K562 (cell line): ENCODE measurements at regions not wholly inside any gene's neighbourhood (a gene's known extent, or its start where the extent isn't known, plus 50 kb on each side); places are given as distances from the start of the nearest gene placed in this dataset.

Source experiments
- ATAC-seq: fragments of 200-7000 bp; cut with Tn5 transposase; 3 replicates; pipeline ENCODE4 v1.9.1; 2020; ENCODE audit warnings: moderate library complexity
- BruUV-seq: library from RNA; stranded (reverse); fragments of 400-500 nt; replicated peaks from 2 replicates; lab custom pipeline; 2021; lab: Mats Ljungman, UMichigan
- CTCF ChIA-PET: fragments of 300-600 bp; formaldehyde crosslinking; extraction: SDS; loops from one replicate; lab custom pipeline; 2021; ENCODE audit warnings: low intra/inter-chr PET ratio; lab: Yijun Ruan, JAX
- POLR2A ChIA-PET: fragments of 300-600, 350-650 bp; sonication (Branson Sonifier 250); formaldehyde crosslinking; extraction: SDS; loops from one replicate; lab custom pipeline; 2021; ENCODE audit warnings: antibody characterized with exemption, inconsistent platforms; lab: Yijun Ruan, JAX
- DNase-seq, 4 experiments: peaks; one replicate each; pipeline versions ENCODE4 v3.0.0 to v3.0.0-alpha.2; 2011 to 2018; ENCODE audit warnings: low spot score in 3 of 4, mixed read lengths in 3 of 4; ENCODE audit errors: extremely low read depth in 1 of 4
- FAIRE-seq: peaks from 2 replicates; lab custom pipeline; 2011; peaks lifted over from hg19 to GRCh38; lab: Jason Lieb, UNC
- H2AFZ ChIP-seq: 2 replicates; pipeline ENCODE4 v1.6.0; 2011; ENCODE audit warnings: low read depth, low read length, control low read depth, inconsistent platforms
- H3K27ac ChIP-seq: fragments of 200-600 bp; 3 replicates; pipeline ENCODE4 v1.8.0; 2011; ENCODE audit warnings: low read depth, mild to moderate bottlenecking, control low read depth, inconsistent platforms, low read length, moderate library complexity, mixed read lengths; ENCODE audit errors: extremely low read depth
- H3K27me3 ChIP-seq, 2 experiments: fragments of 300-600 bp in 1 of 2; 2 replicates in 1 of 2; 3 replicates in 1 of 2; pipeline versions ENCODE4 v1.6.0 to v1.8.0; 2011; ENCODE audit warnings: inconsistent platforms in 2 of 2, low read length in 2 of 2, mild to moderate bottlenecking in 1 of 2, mixed read lengths in 1 of 2, moderate library complexity in 1 of 2; ENCODE audit not compliant: control insufficient read depth in 2 of 2, insufficient read depth in 2 of 2
- H3K36me3 ChIP-seq: fragments of 300-600 bp; 3 replicates; pipeline ENCODE4 v1.8.0; 2011; ENCODE audit warnings: mild to moderate bottlenecking, low read length, inconsistent platforms; ENCODE audit not compliant: control insufficient read depth, insufficient read depth
- H3K4me1 ChIP-seq, 2 experiments: fragments of 200-600 bp in 1 of 2; replicated peaks in 1 of 2; 2 replicates in 1 of 2; 3 replicates in 1 of 2; pipeline versions ENCODE4 v1.5.1 to v1.8.0; 2011; ENCODE audit warnings: inconsistent platforms in 2 of 2, low read length in 2 of 2, mild to moderate bottlenecking in 1 of 2, mixed read lengths in 1 of 2, moderate library complexity in 1 of 2; ENCODE audit not compliant: control insufficient read depth in 2 of 2, insufficient read depth in 2 of 2
- H3K4me2 ChIP-seq: 2 replicates; pipeline ENCODE4 v1.6.1; 2011; ENCODE audit warnings: low read length, control low read depth, inconsistent platforms, mixed read lengths; ENCODE audit not compliant: insufficient read depth
- H3K4me3 ChIP-seq: fragments of 200-600 bp; sonication (generic), shearing (Covaris generic); 2 replicates; pipeline ENCODE4 v1.5.1; 2016; ENCODE audit warnings: control low read depth, inconsistent platforms
- H3K79me2 ChIP-seq: fragments of 200-600 bp; 3 replicates; pipeline ENCODE4 v1.8.0; 2011; ENCODE audit warnings: low read length, inconsistent platforms; ENCODE audit not compliant: control insufficient read depth, insufficient read depth
- H3K9ac ChIP-seq, 2 experiments: 2 replicates each; pipeline versions ENCODE4 v1.6.0 to v1.6.1; 2011; ENCODE audit warnings: low read depth in 2 of 2, low read length in 2 of 2, control low read depth in 1 of 2, inconsistent platforms in 1 of 2, mild to moderate bottlenecking in 1 of 2, mixed read lengths in 1 of 2; ENCODE audit not compliant: insufficient read depth in 1 of 2
- H3K9me1 ChIP-seq: one replicate; pipeline ENCODE4 v1.6.0; 2011; ENCODE audit warnings: inconsistent platforms, mild to moderate bottlenecking, low read length, moderate library complexity; ENCODE audit not compliant: control insufficient read depth, insufficient read depth
- H3K9me3 ChIP-seq: replicated peaks from 2 replicates; pipeline ENCODE4 v1.5.1; 2011; ENCODE audit warnings: low read depth, low read length, inconsistent platforms; ENCODE audit not compliant: control insufficient read depth, insufficient read depth
- H4K20me1 ChIP-seq: replicated peaks from 2 replicates; pipeline ENCODE4 v1.6.1; 2011; ENCODE audit warnings: low read length, inconsistent platforms, mixed read lengths; ENCODE audit not compliant: control insufficient read depth, insufficient read depth
- CBX5 ChIP-seq: IDR thresholded peaks from 2 replicates; pipeline ENCODE4 v1.6.1; 2014; ENCODE audit warnings: low read depth, borderline replicate concordance
- CHD2 ChIP-seq: IDR thresholded peaks from 2 replicates; pipeline ENCODE4 v1.6.1; 2011; ENCODE audit warnings: low read depth, low read length
- CSDE1 ChIP-seq, 2 experiments: fragments of 450-650 bp; IDR thresholded peaks; 2 replicates each; pipeline ENCODE4 v1.6.1; 2016; ENCODE audit warnings: mild to moderate bottlenecking in 1 of 2
- DMBX1 ChIP-seq: fragments of 250-450 bp; sonication (Bioruptor Pico); IDR thresholded peaks from 2 replicates; pipeline ENCODE4 v1.8.0; 2022; ENCODE audit warnings: inconsistent platforms, mild to moderate bottlenecking, moderate library complexity, borderline replicate concordance
- FOXA3 ChIP-seq, 2 experiments: fragments of 450-650 bp in 1 of 2; sonication (generic) in 1 of 2; formaldehyde crosslinking; IDR thresholded peaks in 1 of 2; conservative IDR thresholded peaks in 1 of 2; 2 replicates each; pipeline versions ENCODE4 v1.4.0 to v1.8.0; 2020 to 2022; ENCODE audit warnings: mild to moderate bottlenecking in 2 of 2, missing genetic modification reagents in 1 of 2
- HNRNPL ChIP-seq: fragments of 200-400 bp; formaldehyde crosslinking; IDR thresholded peaks from 2 replicates; pipeline ENCODE4 v1.6.1; 2017; ENCODE audit warnings: low read depth, mild to moderate bottlenecking, low read length
- L3MBTL2 ChIP-seq: fragments of 450-650 bp; IDR thresholded peaks from 2 replicates; pipeline ENCODE4 v1.6.1; 2016; ENCODE audit warnings: mild to moderate bottlenecking, moderate library complexity
- MCM5 ChIP-seq: fragments of 450-650 bp; IDR thresholded peaks from 2 replicates; pipeline ENCODE4 v1.6.1; 2016; ENCODE audit warnings: low read depth
- MCM7 ChIP-seq, 2 experiments: fragments of 450-650 bp; IDR thresholded peaks; 2 replicates each; pipeline ENCODE4 v1.6.1; 2016 to 2018
- NCOR1 ChIP-seq: fragments of 450-650 bp; IDR thresholded peaks from 2 replicates; pipeline ENCODE4 v1.6.1; 2016; ENCODE audit warnings: mild to moderate bottlenecking, moderate library complexity
- RBM39 ChIP-seq: fragments of 200-400 bp; formaldehyde crosslinking; optimal IDR thresholded peaks from 2 replicates; pipeline ENCODE3; 2018; ENCODE audit warnings: low read depth, low read length
- SRSF1 ChIP-seq: fragments of 200-400 bp; formaldehyde crosslinking; IDR thresholded peaks from 2 replicates; pipeline ENCODE4 v1.6.1; 2017; ENCODE audit warnings: mild to moderate bottlenecking, low read depth, low read length, moderate library complexity
- ZBTB17 ChIP-seq: fragments of 450-650 bp; formaldehyde crosslinking; IDR thresholded peaks from 2 replicates; pipeline ENCODE4 v1.4.0; 2020; ENCODE audit warnings: mild to moderate bottlenecking
- WGBS: fragments of 100-300 bp; shearing (Covaris generic); methylation state at CpG from one replicate; pipeline ENCODE4 v1.1.6; 2016; ENCODE audit warnings: low coverage, mixed read lengths; ENCODE audit not compliant: insufficient coverage; ENCODE audit errors: missing lambda C conversion rate; 5-methylcytosine and 5-hydroxymethylcytosine counted together
- in situ Hi-C: fragments of 300-500 bp; cut with MboI; formaldehyde crosslinking; loops from 4 replicates; pipeline ENCODE4 v1.15.0; 2018; ENCODE audit warnings: inconsistent platforms, mixed read lengths
- intact Hi-C: fragments of 100-400 bp; cut with micrococcal nuclease; formaldehyde crosslinking; loops from 2 replicates; pipeline ENCODE4 v1.14.2; 2022
- TF ChIP-seq, protein P1 (sequence below), 2 experiments: fragments of 200-800 bp in 1 of 2; sonication (Bioruptor generic) in 1 of 2; sonication (generic) in 1 of 2; formaldehyde crosslinking in 1 of 2; IDR thresholded peaks in 1 of 2; conservative IDR thresholded peaks in 1 of 2; 2 replicates each; pipeline versions ENCODE4 v1.5.0 to v1.6.1; 2016 to 2020; ENCODE audit warnings: missing compliant biosample characterization in 1 of 2, missing genetic modification characterization in 1 of 2, missing genetic modification reagents in 1 of 2
- TF ChIP-seq, protein P2 (sequence below), 2 experiments: IDR thresholded peaks; 2 replicates each; pipeline ENCODE4 v1.6.1; 2011; ENCODE audit warnings: borderline replicate concordance in 1 of 2, control low read depth in 1 of 2, low read depth in 1 of 2, low read length in 1 of 2, mild to moderate bottlenecking in 1 of 2, mixed read lengths in 1 of 2, moderate library complexity in 1 of 2; ENCODE audit not compliant: insufficient read depth in 1 of 2, insufficient read length in 1 of 2, poor library complexity in 1 of 2, severe bottlenecking in 1 of 2; ENCODE audit errors: extremely low read depth in 1 of 2

DNA sequence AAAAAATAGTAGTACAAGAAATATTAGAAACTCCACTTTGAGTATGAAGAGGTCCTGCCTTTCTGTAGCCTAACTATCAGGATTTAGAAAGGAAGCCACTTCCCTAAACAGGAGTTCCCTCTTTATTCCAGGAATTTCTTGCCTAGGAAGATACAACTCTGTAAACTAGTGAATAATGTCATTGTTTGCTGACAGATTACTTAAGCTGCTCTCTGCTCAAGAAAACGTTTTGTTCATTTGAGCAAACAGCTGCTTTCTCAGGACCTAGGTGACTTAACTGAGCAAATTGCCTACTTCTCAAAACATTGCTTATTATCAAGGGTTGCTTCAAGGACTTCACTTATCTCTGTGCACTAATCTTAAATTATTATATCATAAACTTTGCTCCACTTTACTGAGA, 1419.4 kb upstream of the SLC10A2 start:
- Histone ChIP-seq H3K9me1 (no peaks in the 10 kb centered on the region), H3K9ac (no peak overlapping the region), H3K36me3 (no peaks in the 10 kb centered on the region), H3K27ac (no peak overlapping the region), H3K4me2 (no peak overlapping the region), H3K79me2 (no peaks in the 10 kb centered on the region), H3K4me1 (no peaks in the 10 kb centered on the region)
- DNase-seq (no peak), ATAC-seq (no peak)
- 0% methylated on average over 1 of the region's 1 CpG for WGBS
- TF ChIP-seq SRSF1 (no peak), NCOR1 (no peak), RBM39 (no peak), MCM5 (no peak), MCM7 (IDR thresholded peaks at IDR 0.05) (no peak), L3MBTL2 (no peak), DMBX1 (CRISPR knock-in tag) (no peak), ZBTB17 (CRISPR knock-in tag) (no peak), HNRNPL (no peak), FOXA3 (CRISPR knock-in tag; conservative IDR thresholded peaks at IDR 0.05 in 1 of 2, IDR thresholded peaks at IDR 0.05 in 1 of 2) (no peak), CSDE1 (IDR thresholded peaks at IDR 0.05) (no peak), CHD2 (no peak), CBX5 (no peak)
- TF ChIP-seq, protein P1, sequence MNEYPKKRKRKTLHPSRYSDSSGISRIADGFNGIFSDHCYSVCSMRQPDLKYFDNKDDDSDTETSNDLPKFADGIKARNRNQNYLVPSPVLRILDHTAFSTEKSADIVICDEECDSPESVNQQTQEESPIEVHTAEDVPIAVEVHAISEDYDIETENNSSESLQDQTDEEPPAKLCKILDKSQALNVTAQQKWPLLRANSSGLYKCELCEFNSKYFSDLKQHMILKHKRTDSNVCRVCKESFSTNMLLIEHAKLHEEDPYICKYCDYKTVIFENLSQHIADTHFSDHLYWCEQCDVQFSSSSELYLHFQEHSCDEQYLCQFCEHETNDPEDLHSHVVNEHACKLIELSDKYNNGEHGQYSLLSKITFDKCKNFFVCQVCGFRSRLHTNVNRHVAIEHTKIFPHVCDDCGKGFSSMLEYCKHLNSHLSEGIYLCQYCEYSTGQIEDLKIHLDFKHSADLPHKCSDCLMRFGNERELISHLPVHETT (CRISPR knock-in tag; conservative IDR thresholded peaks at IDR 0.05 in 1 of 2, IDR thresholded peaks at IDR 0.05 in 1 of 2): no peak
- TF ChIP-seq, protein P2, sequence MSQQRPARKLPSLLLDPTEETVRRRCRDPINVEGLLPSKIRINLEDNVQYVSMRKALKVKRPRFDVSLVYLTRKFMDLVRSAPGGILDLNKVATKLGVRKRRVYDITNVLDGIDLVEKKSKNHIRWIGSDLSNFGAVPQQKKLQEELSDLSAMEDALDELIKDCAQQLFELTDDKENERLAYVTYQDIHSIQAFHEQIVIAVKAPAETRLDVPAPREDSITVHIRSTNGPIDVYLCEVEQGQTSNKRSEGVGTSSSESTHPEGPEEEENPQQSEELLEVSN (IDR thresholded peaks at IDR 0.05; ENCODE audit: borderline replicate concordance in 1 of 2, extremely low read depth in 1 of 2, insufficient read depth in 1 of 2, insufficient read length in 1 of 2, low read depth in 1 of 2, low read length in 1 of 2, poor library complexity in 1 of 2, severe bottlenecking in 1 of 2): no peak
- TF ChIP-seq, all 486 proteins: peak for 0
- Histone ChIP-seq H3K9me3 (no peaks in the 10 kb centered on the region), H3K4me3 (no peak overlapping the region), H3K27me3 (no peaks in the 10 kb centered on the region), H4K20me1 (no peaks in the 10 kb centered on the region), H2AFZ (no peak overlapping the region)
- in situ Hi-C loops (no loop called here), intact Hi-C loops (no loop called here)
- no TSS peak for BruUV-seq
- FAIRE-seq: no peak
- ChIA-PET POLR2A (no interaction called here), CTCF (no interaction called here)
